ENCODE measurements at regions not wholly inside any gene's neighbourhood (a gene's known extent, or its start where the extent isn't known, plus 50 kb on each side); places are given as distances from the start of the nearest gene placed in this dataset.

DNA sequence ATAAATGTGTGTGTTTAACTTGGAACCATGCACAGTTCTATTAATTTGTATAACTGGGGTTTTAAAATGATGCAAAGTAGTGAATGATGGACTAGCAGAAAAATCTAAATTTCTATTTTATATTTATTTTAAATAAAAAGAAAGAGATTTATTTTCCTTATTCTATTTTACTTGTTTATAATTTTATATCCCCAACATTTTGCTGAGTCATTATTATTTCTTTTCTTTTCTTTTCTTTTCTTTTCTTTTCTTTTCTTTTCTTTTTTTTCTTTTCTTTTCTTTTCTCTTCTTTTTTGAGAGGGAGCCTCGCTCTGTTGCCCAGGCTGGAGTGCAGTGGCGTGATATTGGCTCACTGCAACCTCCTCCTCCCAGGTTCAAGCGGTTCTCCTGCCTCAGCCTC, 395.0 kb upstream of the NCAM2 start:
- no peak for DNase-seq (ENCODE audit: low spot score)
- intact Hi-C loops (cut with DNase I) = no loop called here

- DNase-seq (ENCODE audit: low spot score) = no peak
- intact Hi-C loops (cut with DNase I) = no loop called here
These were observed 387.2 kb upstream of the NCAM2 start for GRCh38 chr21:20611008-20611407.

GRCh38 chr21:20613654-20614053, 384.6 kb upstream of the NCAM2 start:
- intact Hi-C loops (cut with DNase I) = no loop called here
- DNase-seq (ENCODE audit: low spot score) = no peak

DNA sequence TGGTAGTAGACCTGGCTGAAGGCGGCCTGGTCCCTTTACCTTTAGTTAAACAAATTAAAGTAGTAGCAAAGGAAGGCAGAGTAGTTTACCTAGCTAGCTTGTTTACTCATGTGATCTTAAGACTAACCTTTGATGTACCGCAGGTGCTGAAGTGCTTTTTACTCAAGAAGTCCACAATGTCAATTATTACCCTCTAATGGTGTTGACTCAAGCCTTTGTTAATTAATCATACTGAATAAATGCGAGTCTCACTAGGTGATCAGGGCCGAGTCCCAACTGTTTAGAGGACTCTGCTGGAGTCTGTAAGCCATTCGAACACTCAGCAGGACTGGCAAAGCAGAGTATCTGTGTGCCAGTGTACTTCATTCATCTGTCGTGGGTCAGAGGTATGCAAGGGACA, 381.1 kb upstream of the NCAM2 start:
- intact Hi-C loops (cut with DNase I) = no loop called here
- DNase-seq (ENCODE audit: low spot score) = no peak

DNA sequence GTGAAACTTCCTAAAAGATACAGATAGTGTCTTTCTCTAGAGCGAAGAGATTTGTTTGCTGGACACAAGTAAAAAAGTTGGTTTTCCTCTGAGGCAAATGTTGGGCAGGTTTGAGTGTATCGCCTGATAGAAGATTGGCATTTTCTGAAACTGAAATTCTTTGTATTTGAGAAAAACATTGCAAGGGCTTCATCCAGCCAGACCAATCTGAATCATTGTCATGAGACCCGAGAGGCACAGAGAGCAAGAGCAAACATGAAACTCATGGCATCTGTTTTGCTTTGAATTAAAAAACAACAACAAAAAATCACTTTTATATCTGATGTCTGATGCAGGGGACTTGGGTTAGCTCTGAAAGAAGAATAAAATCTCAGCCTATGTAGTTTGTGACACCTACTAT, 379.3 kb upstream of the NCAM2 start:
- intact Hi-C loops (cut with DNase I) = no loop called here
- DNase-seq (ENCODE audit: low spot score) = no peak

DNA sequence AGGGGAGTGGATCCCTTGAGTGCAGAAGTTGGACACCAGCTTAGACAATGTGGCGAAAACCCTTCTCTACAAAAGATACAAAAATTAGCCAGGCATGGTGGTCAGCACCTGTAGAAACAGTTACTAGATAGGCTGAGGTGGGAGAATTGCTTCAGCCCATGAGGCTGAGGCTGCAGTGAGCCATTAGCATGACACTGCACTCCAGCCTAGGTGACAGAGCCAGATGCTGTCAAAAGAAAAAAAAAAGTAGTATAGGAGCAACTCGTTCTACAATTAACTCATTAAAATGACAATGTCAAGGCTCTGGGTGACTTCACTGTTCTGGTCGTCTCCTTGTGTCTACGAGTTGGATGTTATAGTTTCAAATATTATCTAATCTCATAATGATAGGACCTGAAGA, 370.6 kb upstream of the NCAM2 start:
- no peak for DNase-seq (ENCODE audit: low spot score)
- intact Hi-C loops (cut with DNase I) = no loop called here

DNA sequence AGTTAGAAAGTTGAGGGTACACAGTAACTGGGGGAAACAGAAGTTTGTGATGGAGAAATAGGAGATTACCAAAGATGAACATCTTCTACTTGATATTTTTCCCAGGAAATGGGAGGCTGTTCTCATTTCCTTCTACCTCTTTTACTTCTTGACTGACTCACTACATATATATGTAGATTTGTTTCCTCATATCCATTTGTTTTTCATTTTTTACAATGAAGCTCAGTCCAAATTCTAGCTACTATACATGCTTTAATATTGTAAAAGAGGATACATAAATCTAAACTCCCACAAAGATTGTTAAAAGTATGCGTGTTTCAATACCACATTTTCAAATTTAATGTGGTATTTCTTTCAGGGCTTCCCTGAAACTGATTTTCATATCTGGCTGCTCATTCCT, 366.6 kb upstream of the NCAM2 start:
- no peak for DNase-seq (ENCODE audit: low spot score)
- intact Hi-C loops (cut with DNase I) = no loop called here

DNA sequence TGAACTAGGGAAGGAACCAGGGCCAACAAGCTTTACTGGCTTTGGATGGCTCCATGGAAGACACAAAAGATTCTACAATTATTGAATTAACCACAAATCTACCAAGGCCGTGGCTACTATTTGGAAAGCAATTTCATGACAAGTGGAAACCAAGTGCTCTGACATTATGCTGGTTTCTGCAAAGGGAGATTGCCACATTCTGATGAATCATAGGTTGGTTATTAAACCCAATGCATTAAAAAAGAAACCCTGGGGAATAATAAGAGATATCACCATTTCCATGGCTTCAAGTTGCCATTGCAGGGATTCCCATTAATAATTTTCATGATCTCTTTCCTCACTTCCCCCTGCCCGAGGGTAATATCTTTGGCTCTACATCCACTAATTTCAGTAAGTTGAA, 359.2 kb upstream of the NCAM2 start:
- no peak for DNase-seq (ENCODE audit: low spot score)
- intact Hi-C loops (cut with DNase I) = no loop called here

GRCh38 chr21:20641241-20641640, 357.0 kb upstream of the NCAM2 start:
- no peak for DNase-seq (ENCODE audit: low spot score)
- intact Hi-C loops (cut with DNase I) = no loop called here

DNA sequence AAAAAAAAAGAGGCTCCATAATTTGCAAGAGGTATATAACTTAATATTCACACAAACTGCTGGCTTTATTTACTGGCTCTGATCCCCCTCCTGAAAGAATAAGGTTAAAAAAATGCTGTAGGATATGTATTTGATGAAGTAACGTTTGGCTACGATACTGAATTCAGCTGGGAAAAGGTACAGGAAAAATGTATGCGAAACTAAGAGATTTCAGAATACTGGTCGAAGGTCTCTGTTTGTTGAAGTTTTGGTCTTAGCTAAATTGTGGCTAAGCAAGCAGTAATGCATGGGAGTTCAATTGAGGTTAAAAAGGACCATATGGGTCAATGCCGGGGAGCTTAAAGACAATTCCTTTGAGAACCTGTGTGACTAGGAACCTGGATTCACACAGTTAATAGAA, 355.5 kb upstream of the NCAM2 start:
- intact Hi-C loops (cut with DNase I) = no loop called here
- no peak for DNase-seq (ENCODE audit: low spot score)

GRCh38 chr21:20644552-20644951, 353.7 kb upstream of the NCAM2 start:
- no peak for DNase-seq (ENCODE audit: low spot score)
- intact Hi-C loops (cut with DNase I) = no loop called here

GRCh38 chr21:20645344-20645743, 352.9 kb upstream of the NCAM2 start:
- intact Hi-C loops (cut with DNase I) = no loop called here
- DNase-seq (ENCODE audit: low spot score) = no peak

GRCh38 chr21:20646431-20647165, 351.6 kb upstream of the NCAM2 start:
- intact Hi-C loops (cut with DNase I) = no loop called here
- DNase-seq (ENCODE audit: low spot score) = no peak

GRCh38 chr21:20647607-20648006, 350.6 kb upstream of the NCAM2 start:
- intact Hi-C loops (cut with DNase I) = no loop called here
- DNase-seq (ENCODE audit: low spot score) = no peak

GRCh38 chr21:20649231-20649630, 349.0 kb upstream of the NCAM2 start:
- intact Hi-C loops (cut with DNase I) = no loop called here
- no peak for DNase-seq (ENCODE audit: low spot score)

DNA sequence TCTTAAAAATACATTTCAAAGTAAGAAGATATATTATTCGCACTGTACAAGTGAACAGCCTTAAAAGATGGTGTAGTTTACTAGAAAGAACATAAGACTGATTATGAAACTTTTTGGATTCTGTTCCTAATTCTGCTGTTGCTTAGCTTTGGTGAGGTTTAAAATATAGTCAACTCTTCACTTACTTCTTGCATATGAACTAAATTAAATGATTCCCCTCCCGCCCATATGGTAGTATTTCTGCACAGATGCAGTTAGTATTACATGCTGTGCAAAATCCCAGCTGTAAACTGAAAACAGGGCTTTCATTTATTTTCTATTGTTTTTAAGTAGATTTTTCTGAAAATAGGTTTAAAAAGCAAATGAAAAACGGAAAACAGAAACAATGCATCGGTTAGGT, 345.4 kb upstream of the NCAM2 start:
- DNase-seq (ENCODE audit: low spot score) = no peak
- intact Hi-C loops (cut with DNase I) = no loop called here

GRCh38 chr21:20661246-20661645, 337.0 kb upstream of the NCAM2 start:
- DNase-seq (ENCODE audit: low spot score) = no peak
- intact Hi-C loops (cut with DNase I) = no loop called here

- intact Hi-C loops (cut with DNase I) = no loop called here
- no peak for DNase-seq (ENCODE audit: low spot score)
These were observed 336.3 kb upstream of the NCAM2 start for GRCh38 chr21:20661745-20662422.

DNA sequence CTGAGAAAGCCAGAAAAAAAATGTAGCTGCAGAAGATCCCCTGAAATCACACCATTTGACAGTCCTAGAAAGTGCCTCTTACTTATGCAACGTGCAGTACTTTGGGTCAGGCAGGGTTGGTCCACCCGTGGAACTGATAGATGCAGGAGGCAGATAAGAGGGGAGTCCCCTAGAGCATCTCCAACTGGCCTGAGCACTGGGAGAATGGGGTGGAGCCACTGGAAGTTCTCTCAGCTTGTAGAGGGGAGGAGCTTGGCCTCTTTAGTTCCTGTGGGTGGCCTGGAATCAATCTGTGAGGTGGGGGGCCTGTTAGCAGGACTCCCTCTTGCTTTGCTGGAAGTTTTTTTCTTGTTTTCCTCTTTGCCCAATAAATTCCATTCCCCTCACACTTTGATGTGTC, 335.7 kb upstream of the NCAM2 start:
- no peak for DNase-seq (ENCODE audit: low spot score)
- intact Hi-C loops (cut with DNase I) = no loop called here

- DNase-seq (ENCODE audit: low spot score) = no peak
- intact Hi-C loops (cut with DNase I) = no loop called here
These were observed 330.3 kb upstream of the NCAM2 start for GRCh38 chr21:20667931-20668330.

- no peak for DNase-seq (ENCODE audit: low spot score)
- intact Hi-C loops (cut with DNase I) = no loop called here
These were observed 312.7 kb upstream of the NCAM2 start for GRCh38 chr21:20685475-20685874.

DNA sequence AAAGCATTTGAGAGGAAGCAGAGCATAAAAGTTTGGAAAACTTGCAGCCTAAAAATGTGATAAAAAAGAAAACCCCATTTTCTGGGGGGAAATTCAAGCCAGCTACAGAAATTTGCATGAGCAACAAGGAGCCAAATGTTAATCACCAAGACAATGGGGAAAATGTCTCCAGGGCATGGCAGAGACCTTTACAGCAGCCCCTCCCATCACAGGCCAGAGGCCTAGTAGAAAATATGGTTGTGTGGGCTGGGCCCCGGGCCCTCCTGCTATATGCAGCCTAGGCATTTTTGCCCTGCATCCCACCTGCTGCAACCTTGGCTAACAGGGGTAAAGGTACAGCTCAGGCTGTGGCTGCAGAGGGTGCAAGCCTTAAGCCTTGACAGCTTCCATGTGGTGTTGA, 299.6 kb upstream of the NCAM2 start:
- intact Hi-C loops (cut with DNase I) = no loop called here
- no peak for DNase-seq (ENCODE audit: low spot score)

All from cardiac septum (tissue), 1 donor.